Thyroid gland (tissue), 4 donors: ENCODE measurements at regions not wholly inside any gene's neighbourhood (a gene's known extent, or its start where the extent isn't known, plus 50 kb on each side); places are given as distances from the start of the nearest gene placed in this dataset.

ENCODE experiments used
- DNase-seq, 2 donors: peaks; one replicate each; pipeline ENCODE4 v3.0.0-alpha.2; 2019
- H3K27ac ChIP-seq, 3 donors: fragments of 200-600 bp; sonication (generic); 1 replicate in 2 of 3; 2 replicates in 1 of 3; pipeline ENCODE4 v1.5.1; 2016 to 2019; ENCODE audit warnings: mild to moderate bottlenecking in 1 of 3, moderate library complexity in 1 of 3
- H3K27me3 ChIP-seq: fragments of 200-600 bp; sonication (generic); one replicate; pipeline ENCODE4 v1.5.1; 2019
- H3K36me3 ChIP-seq, 2 donors: fragments of 200-600 bp; sonication (generic); one replicate each; pipeline ENCODE4 v1.5.1; 2016 to 2019
- H3K4me1 ChIP-seq, 2 donors: fragments of 200-600 bp; sonication (generic); one replicate each; pipeline ENCODE4 v1.5.1; 2017 to 2019
- H3K4me3 ChIP-seq, 3 donors: fragments of 200-600 bp; sonication (generic); replicated peaks in 1 of 3; 1 replicate in 2 of 3; 2 replicates in 1 of 3; pipeline ENCODE4 v1.5.1; 2016; ENCODE audit warnings: mild to moderate bottlenecking in 1 of 3
- H3K9me3 ChIP-seq: fragments of 200-600 bp; sonication (generic); one replicate; pipeline ENCODE4 v1.5.1; 2017
- CTCF ChIP-seq, 6 experiments: fragments of 200-600 bp in 3 of 6; fragments of 450-650 bp in 3 of 6; sonication (generic) in 3 of 6; IDR thresholded peaks; one replicate each; pipeline ENCODE4 v1.5.1; 2016 to 2019; ENCODE audit warnings: antibody characterized with exemption in 6 of 6, mild to moderate bottlenecking in 2 of 6, inconsistent platforms in 1 of 6, moderate library complexity in 1 of 6
- POLR2A ChIP-seq, 2 donors: fragments of 450-650 bp; IDR thresholded peaks; one replicate each; pipeline ENCODE4 v1.6.1; 2017; ENCODE audit warnings: antibody characterized with exemption in 2 of 2, mild to moderate bottlenecking in 2 of 2, moderate library complexity in 1 of 2
- WGBS, 2 donors: methylation state at CpG; one replicate each; pipeline ENCODE4 v1.1.5; 2017; 5-methylcytosine and 5-hydroxymethylcytosine counted together
- intact Hi-C: fragments of 100-400 bp; cut with DNase I; formaldehyde crosslinking; loops from one replicate; pipeline ENCODE4 v1.15.1; 2023

GRCh38 chr1:56389813-56390212 is 189.6 kb downstream of the PLPP3 start:
- no peaks in the 10 kb centered on the region for H3K27me3 ChIP-seq
- no peaks in the 10 kb centered on the region for H3K36me3 ChIP-seq
- intact Hi-C loops: no loop called here
- no peak for DNase-seq
- H3K27ac ChIP-seq: no peak overlapping the region
- WGBS, 2 donors: 82 to 83% methylated on average over 2 of the region's 2 CpGs
- TF ChIP-seq POLR2A (IDR thresholded peaks at IDR 0.05) (no peak), CTCF (IDR thresholded peaks at IDR 0.05) (no peak)
- H3K4me3 ChIP-seq: no peak overlapping the region
- peaks cover 5 to 18% of the 10 kb centered on the region in 2 donors for H3K4me1 ChIP-seq
- H3K9me3 ChIP-seq: no peaks in the 10 kb centered on the region

- WGBS, 2 donors: 90 to 95% methylated on average over 1 of the region's 1 CpG
- no peaks in the 10 kb centered on the region for H3K9me3 ChIP-seq
- TF ChIP-seq POLR2A (IDR thresholded peaks at IDR 0.05) (no peak), CTCF (IDR thresholded peaks at IDR 0.05) (no peak)
- DNase-seq: no peak
- no peaks in the 10 kb centered on the region for H3K27me3 ChIP-seq
- H3K4me3 ChIP-seq: no peak overlapping the region
- H3K4me1 ChIP-seq: peaks cover 0 to 10% of the 10 kb centered on the region in 2 donors
- no peaks in the 10 kb centered on the region for H3K36me3 ChIP-seq
- intact Hi-C loops: no loop called here
- H3K27ac ChIP-seq: no peak overlapping the region
Measured at GRCh38 chr1:56387071-56387740, 192.2 kb downstream of the PLPP3 start.

GRCh38 chr1:56385314-56385713 is 194.0 kb downstream of the PLPP3 start:
- TF ChIP-seq POLR2A (IDR thresholded peaks at IDR 0.05) (no peak), CTCF (IDR thresholded peaks at IDR 0.05) (no peak)

GRCh38 chr1:56382929-56383328 is 196.4 kb downstream of the PLPP3 start:
- DNase-seq: no peak
- no peaks in the 10 kb centered on the region for H3K4me1 ChIP-seq
- no peaks in the 10 kb centered on the region for H3K27me3 ChIP-seq
- TF ChIP-seq POLR2A (IDR thresholded peaks at IDR 0.05) (no peak), CTCF (IDR thresholded peaks at IDR 0.05) (no peak)
- 80 to 89% methylated on average over 5 of the region's 5 CpGs for WGBS, 2 donors
- no peaks in the 10 kb centered on the region for H3K9me3 ChIP-seq
- no peaks in the 10 kb centered on the region for H3K36me3 ChIP-seq
- no peak overlapping the region for H3K27ac ChIP-seq
- intact Hi-C loops: no loop called here
- no peak overlapping the region for H3K4me3 ChIP-seq

More at GRCh38 chr1:56385314-56385713, 194.0 kb downstream of the PLPP3 start:
- Histone ChIP-seq H3K4me1 (peaks cover 0 to 6% of the 10 kb centered on the region in 2 donors), H3K36me3 (no peaks in the 10 kb centered on the region), H3K27ac (no peak overlapping the region), H3K27me3 (no peaks in the 10 kb centered on the region), H3K9me3 (no peaks in the 10 kb centered on the region), H3K4me3 (no peak overlapping the region)
- DNase-seq: no peak
- intact Hi-C loops: no loop called here
- WGBS, 2 donors: 89 to 91% methylated on average over 1 of the region's 1 CpG

GRCh38 chr1:56380531-56380930 is 198.8 kb downstream of the PLPP3 start:
- Histone ChIP-seq H3K4me1 (peaks cover 12 to 17% of the 10 kb centered on the region in 2 donors), H3K9me3 (no peaks in the 10 kb centered on the region), H3K27me3 (no peaks in the 10 kb centered on the region), H3K27ac (no peak overlapping the region), H3K36me3 (no peaks in the 10 kb centered on the region), H3K4me3 (no peak overlapping the region)
- 59 to 64% methylated on average over 4 of the region's 4 CpGs for WGBS, 2 donors
- intact Hi-C loops: no loop called here
- DNase-seq: no peak
- TF ChIP-seq CTCF (IDR thresholded peaks at IDR 0.05) (no peak), POLR2A (IDR thresholded peaks at IDR 0.05) (no peak)
